Stimulated activated naive CD8-positive, alpha-beta T cell treated with anti-CD3 and anti-CD28 coated beads, Interleukin-15, amount 100 ng/mL, for 72 hours (primary cell): ENCODE measurements at regions not wholly inside any gene's neighbourhood (a gene's known extent, or its start where the extent isn't known, plus 50 kb on each side); places are given as distances from the start of the nearest gene placed in this dataset.
"Not testable (repeated sequence)": the region's sequence is repeated elsewhere in the genome, so short reads cannot be mapped to it uniquely, and the experiment has no call there.

Source experiments
- ATAC-seq: fragments of 150-1000 bp; cut with Tn5 transposase; 2 replicates; pipeline ENCODE4 v1.10.0; 2021; ENCODE audit warnings: mild to moderate bottlenecking, moderate library complexity
- DNase-seq, 2 donors: peaks; one replicate each; pipeline ENCODE4 v3.0.0; 2021 to 2022
- H3K27ac Mint-ChIP-seq, 2 donors: one replicate each; pipeline ENCODE4 v1.8.0; 2022; ENCODE audit warnings: mild to moderate bottlenecking in 2 of 2, mixed read lengths in 2 of 2, moderate library complexity in 2 of 2
- H3K27me3 Mint-ChIP-seq: one replicate; pipeline ENCODE4 v1.8.0; 2022; ENCODE audit warnings: mixed read lengths
- H3K4me1 Mint-ChIP-seq: one replicate; pipeline ENCODE4 v1.8.0; 2022; ENCODE audit warnings: mild to moderate bottlenecking, mixed read lengths
- H3K4me3 Mint-ChIP-seq, 2 donors: one replicate each; pipeline ENCODE4 v1.8.0; 2022; ENCODE audit warnings: mild to moderate bottlenecking in 2 of 2, mixed read lengths in 2 of 2, moderate library complexity in 1 of 2
- H3K9me3 Mint-ChIP-seq, 2 donors: one replicate each; pipeline ENCODE4 v1.8.0; 2022; ENCODE audit warnings: mixed read lengths in 2 of 2

- H3K9me3 Mint-ChIP-seq = peaks cover 0 to 6% of the 10 kb centered on the region in 2 donors
- no peaks in the 10 kb centered on the region for H3K27me3 Mint-ChIP-seq
- H3K4me1 Mint-ChIP-seq = no peaks in the 10 kb centered on the region
- H3K27ac Mint-ChIP-seq = no peak overlapping the region
- ATAC-seq (no peak), DNase-seq (no peak)
- no peak overlapping the region for H3K4me3 Mint-ChIP-seq
Observed at GRCh38 chr13:37482331-37482730, 116.2 kb downstream of the POSTN start.

- no peak overlapping the region for H3K27ac Mint-ChIP-seq
- no peaks in the 10 kb centered on the region for H3K4me1 Mint-ChIP-seq
- DNase-seq (no peak), ATAC-seq (no peak)
- peaks cover 0 to 6% of the 10 kb centered on the region in 2 donors for H3K9me3 Mint-ChIP-seq
- no peaks in the 10 kb centered on the region for H3K27me3 Mint-ChIP-seq
- H3K4me3 Mint-ChIP-seq = no peak overlapping the region
Observed at GRCh38 chr13:37481885-37482227, 116.7 kb downstream of the POSTN start.

GRCh38 chr13:37481011-37481884 is 117.3 kb downstream of the POSTN start:
- Mint-ChIP-seq H3K27ac (no peak overlapping the region), H3K4me1 (no peaks in the 10 kb centered on the region), H3K9me3 (peaks cover 0 to 6% of the 10 kb centered on the region in 2 donors), H3K4me3 (no peak overlapping the region), H3K27me3 (no peaks in the 10 kb centered on the region)
- no peak for DNase-seq
- no peak for ATAC-seq

- Mint-ChIP-seq H3K27me3 (no peaks in the 10 kb centered on the region), H3K4me1 (no peaks in the 10 kb centered on the region), H3K9me3 (peaks cover 0 to 6% of the 10 kb centered on the region in 2 donors), H3K4me3 (no peak overlapping the region), H3K27ac (no peak overlapping the region)
- DNase-seq = no peak
- ATAC-seq = no peak
Observed at GRCh38 chr13:37479916-37480315, 118.7 kb downstream of the POSTN start.

GRCh38 chr13:37476874-37477273 is 121.7 kb downstream of the POSTN start:
- no peaks in the 10 kb centered on the region for H3K27me3 Mint-ChIP-seq

GRCh38 chr13:37475966-37476365 is 122.6 kb downstream of the POSTN start:
- peaks cover 0 to 6% of the 10 kb centered on the region in 2 donors for H3K9me3 Mint-ChIP-seq
- DNase-seq (no peak), ATAC-seq (no peak)
- no peaks in the 10 kb centered on the region for H3K4me1 Mint-ChIP-seq
- no peaks in the 10 kb centered on the region for H3K27me3 Mint-ChIP-seq
- H3K4me3 Mint-ChIP-seq = no peak overlapping the region
- H3K27ac Mint-ChIP-seq = no peak overlapping the region

More at GRCh38 chr13:37476874-37477273, 121.7 kb downstream of the POSTN start:
- Mint-ChIP-seq H3K4me1 (no peaks in the 10 kb centered on the region), H3K4me3 (no peak overlapping the region), H3K27ac (no peak overlapping the region), H3K9me3 (peaks cover 0 to 6% of the 10 kb centered on the region in 2 donors)
- ATAC-seq (no peak), DNase-seq (no peak)

GRCh38 chr13:37475151-37475550 is 123.4 kb downstream of the POSTN start:
- DNase-seq (no peak), ATAC-seq (no peak)
- Mint-ChIP-seq H3K4me3 (no peak overlapping the region), H3K27me3 (no peaks in the 10 kb centered on the region), H3K4me1 (no peaks in the 10 kb centered on the region), H3K9me3 (peaks cover 0 to 6% of the 10 kb centered on the region in 2 donors), H3K27ac (no peak overlapping the region)

GRCh38 chr13:37473035-37473434 is 125.5 kb downstream of the POSTN start:
- no peaks in the 10 kb centered on the region for H3K27me3 Mint-ChIP-seq
- no peak overlapping the region for H3K4me3 Mint-ChIP-seq
- H3K9me3 Mint-ChIP-seq = peaks cover 0 to 4% of the 10 kb centered on the region in 2 donors
- no peaks in the 10 kb centered on the region for H3K4me1 Mint-ChIP-seq
- no peak overlapping the region for H3K27ac Mint-ChIP-seq
- ATAC-seq (no peak), DNase-seq (no peak)

- not testable (repeated sequence) for H3K4me1 Mint-ChIP-seq, DNase-seq, H3K9me3 Mint-ChIP-seq, ATAC-seq, H3K4me3 Mint-ChIP-seq, H3K27me3 Mint-ChIP-seq, H3K27ac Mint-ChIP-seq
Observed at GRCh38 chr13:37472266-37472665, 126.3 kb downstream of the POSTN start.

GRCh38 chr13:37460166-37460565 is 138.4 kb downstream of the POSTN start:
- H3K4me3 Mint-ChIP-seq = no peak overlapping the region
- H3K9me3 Mint-ChIP-seq = peaks cover 2 to 3% of the 10 kb centered on the region in 2 donors
- DNase-seq = no peak
- no peak for ATAC-seq
- H3K27ac Mint-ChIP-seq = no peak overlapping the region
- no peaks in the 10 kb centered on the region for H3K4me1 Mint-ChIP-seq
- no peaks in the 10 kb centered on the region for H3K27me3 Mint-ChIP-seq

- no peaks in the 10 kb centered on the region for H3K27me3 Mint-ChIP-seq
- peak overlapping the region in 1 of 2 donors; percentile 63 for H3K27ac Mint-ChIP-seq
- no peaks in the 10 kb centered on the region for H3K4me1 Mint-ChIP-seq
- H3K4me3 Mint-ChIP-seq = no peak overlapping the region
- no peak for DNase-seq
- peaks cover 5 to 17% of the 10 kb centered on the region in 2 donors for H3K9me3 Mint-ChIP-seq
- ATAC-seq = no peak
Observed at GRCh38 chr13:37457612-37458011, 141.0 kb downstream of the POSTN start.

- no peaks in the 10 kb centered on the region for H3K27me3 Mint-ChIP-seq
- H3K27ac Mint-ChIP-seq = no peak overlapping the region
- H3K4me3 Mint-ChIP-seq = no peak overlapping the region
- no peak for ATAC-seq
- no peak for DNase-seq
- peaks cover 5 to 17% of the 10 kb centered on the region in 2 donors for H3K9me3 Mint-ChIP-seq
- no peaks in the 10 kb centered on the region for H3K4me1 Mint-ChIP-seq
Observed at GRCh38 chr13:37456506-37456905, 142.1 kb downstream of the POSTN start.

GRCh38 chr13:37456041-37456440 is 142.5 kb downstream of the POSTN start:
- H3K4me1 Mint-ChIP-seq = no peaks in the 10 kb centered on the region

GRCh38 chr13:37453246-37453645 is 145.3 kb downstream of the POSTN start:
- ATAC-seq = no peak
- H3K9me3 Mint-ChIP-seq = peaks cover 11 to 23% of the 10 kb centered on the region in 2 donors
- H3K27me3 Mint-ChIP-seq = no peaks in the 10 kb centered on the region
- H3K4me1 Mint-ChIP-seq = no peaks in the 10 kb centered on the region
- no peak overlapping the region for H3K4me3 Mint-ChIP-seq
- no peak overlapping the region for H3K27ac Mint-ChIP-seq
- no peak for DNase-seq

More at GRCh38 chr13:37456041-37456440, 142.5 kb downstream of the POSTN start:
- Mint-ChIP-seq H3K4me3 (no peak overlapping the region), H3K27ac (no peak overlapping the region), H3K27me3 (no peaks in the 10 kb centered on the region), H3K9me3 (peaks cover 5 to 17% of the 10 kb centered on the region in 2 donors)
- DNase-seq (no peak), ATAC-seq (no peak)

GRCh38 chr13:37450276-37450675 is 148.3 kb downstream of the POSTN start:
- Mint-ChIP-seq H3K27ac (no peak overlapping the region), H3K27me3 (no peaks in the 10 kb centered on the region), H3K4me1 (no peaks in the 10 kb centered on the region), H3K4me3 (no peak overlapping the region), H3K9me3 (peaks cover 10 to 21% of the 10 kb centered on the region in 2 donors)
- DNase-seq = no peak
- ATAC-seq = no peak

- no peak for ATAC-seq
- Mint-ChIP-seq H3K9me3 (peaks cover 5 to 7% of the 10 kb centered on the region in 2 donors), H3K27me3 (no peaks in the 10 kb centered on the region), H3K4me1 (no peaks in the 10 kb centered on the region), H3K4me3 (no peak overlapping the region), H3K27ac (no peak overlapping the region)
- no peak for DNase-seq
Observed at GRCh38 chr13:37448153-37448552, 150.4 kb downstream of the POSTN start.
